Stimulated activated CD8-positive, alpha-beta memory T cell treated with anti-CD3 and anti-CD28 coated beads, Interleukin-4, amount 100 ng/mL, for 4 hours (primary cell): ENCODE measurements at regions not wholly inside any gene's neighbourhood (a gene's known extent, or its start where the extent isn't known, plus 50 kb on each side); places are given as distances from the start of the nearest gene placed in this dataset.
"Not testable (repeated sequence)": the region's sequence is repeated elsewhere in the genome, so short reads cannot be mapped to it uniquely, and the experiment has no call there.

Experiments
- DNase-seq, 2 donors: peaks; one replicate each; pipeline ENCODE4 v3.0.0-alpha.2; 2020; ENCODE audit warnings: low read depth in 2 of 2, low spot score in 1 of 2

GRCh38 chr4:184282251-184282713, 64.6 kb upstream of the ENPP6 start:
- no peak for DNase-seq

GRCh38 chr4:184281231-184282139, 63.8 kb upstream of the ENPP6 start:
- DNase-seq, result no peak

DNA sequence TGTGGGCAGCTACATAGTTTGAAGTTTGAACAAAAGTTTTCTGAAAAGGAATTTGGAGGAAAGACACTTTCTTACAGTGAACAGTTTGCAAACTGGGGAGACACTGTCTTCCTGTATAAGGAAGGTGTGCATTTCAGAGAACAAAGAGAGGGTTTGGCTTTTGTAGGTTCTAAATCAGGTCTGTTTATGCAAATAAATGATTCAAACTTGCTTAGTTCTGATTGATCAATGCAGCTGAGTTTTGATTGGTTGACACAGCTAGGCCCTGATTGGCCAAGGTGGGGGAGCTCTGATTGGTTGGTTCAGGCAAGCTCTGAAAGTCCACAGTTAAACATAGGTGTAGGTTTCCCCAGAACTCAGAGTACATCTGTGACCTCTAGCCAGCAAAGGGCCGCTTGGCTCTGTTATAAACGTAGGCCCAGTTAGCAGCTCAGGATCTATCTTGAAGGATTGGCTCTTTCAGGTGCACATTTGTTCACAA, 63.0 kb upstream of the ENPP6 start:
- DNase-seq, result no peak

- no peak for DNase-seq
These were observed 62.5 kb upstream of the ENPP6 start for GRCh38 chr4:184280137-184280536.

DNA sequence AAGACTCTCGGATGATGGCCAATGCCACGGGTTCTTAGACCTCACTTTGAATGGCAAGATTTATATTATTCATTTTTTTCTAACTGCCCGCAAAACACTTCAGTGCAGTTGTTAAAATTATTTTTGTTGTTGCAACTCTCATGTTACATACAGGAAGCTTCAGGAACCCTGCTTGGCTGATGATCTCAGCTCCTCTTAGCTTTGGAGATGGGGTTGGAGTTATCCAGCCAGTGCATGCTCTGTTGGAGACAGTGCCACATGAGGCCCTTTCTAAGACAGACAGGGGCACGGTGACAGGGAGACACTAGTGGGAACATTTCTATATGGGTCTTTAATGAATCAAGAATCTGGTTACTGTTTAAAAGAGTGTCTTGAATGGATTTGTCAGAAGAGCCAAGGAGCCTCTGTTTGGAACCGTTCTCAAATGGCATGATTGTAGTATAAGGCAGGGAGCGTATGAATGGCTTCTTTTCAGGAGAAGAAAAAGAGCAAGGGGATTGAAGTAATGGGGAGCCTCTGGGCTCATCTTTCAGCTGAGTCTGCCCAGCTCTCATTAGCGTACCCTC, 61.9 kb upstream of the ENPP6 start:
- no peak for DNase-seq

GRCh38 chr4:184277769-184278168, 60.1 kb upstream of the ENPP6 start:
- DNase-seq, result not testable (repeated sequence)

DNA sequence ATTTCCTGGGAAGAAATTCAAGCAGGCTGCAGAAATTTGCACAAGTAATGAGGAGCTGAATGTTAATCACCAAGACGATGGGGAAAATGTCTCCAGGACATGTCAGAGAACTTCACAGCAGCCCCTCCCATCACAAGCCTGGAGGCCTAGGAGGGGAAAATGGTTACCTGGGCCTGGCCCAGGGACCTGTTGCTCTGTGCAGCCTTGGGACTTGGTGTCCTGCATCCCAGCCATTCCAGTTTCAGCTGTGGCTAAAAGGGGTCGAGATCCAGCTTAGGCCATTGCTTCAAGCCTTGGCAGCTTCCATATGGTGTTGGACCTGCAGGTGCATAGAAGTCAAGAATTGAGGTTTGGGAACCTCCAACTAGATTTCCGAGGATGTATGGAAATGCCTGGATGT, 59.3 kb upstream of the ENPP6 start:
- DNase-seq, result not testable (repeated sequence)

- not testable (repeated sequence) for DNase-seq
These were observed 58.7 kb upstream of the ENPP6 start for GRCh38 chr4:184276346-184276745.

DNA sequence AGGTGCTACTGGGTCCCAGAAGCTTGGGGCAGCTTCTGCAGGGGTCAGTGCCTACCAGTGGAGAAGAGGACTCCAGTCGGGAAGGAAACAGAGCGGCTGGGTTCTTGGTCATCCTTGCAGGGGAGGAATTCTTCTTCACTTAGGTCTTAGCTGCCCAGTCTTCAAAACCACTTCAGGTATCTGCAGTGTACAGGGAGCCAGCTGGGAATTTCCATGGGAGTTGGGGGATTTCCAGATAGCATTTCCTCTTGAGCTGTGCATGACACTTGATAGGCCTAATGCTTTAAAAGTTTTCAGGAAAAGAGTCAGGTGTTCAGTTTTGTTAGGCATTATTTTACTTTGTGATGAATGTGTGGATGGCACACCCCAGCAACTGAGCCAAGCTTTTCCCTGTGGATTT, 58.1 kb upstream of the ENPP6 start:
- DNase-seq, result no peak

DNA sequence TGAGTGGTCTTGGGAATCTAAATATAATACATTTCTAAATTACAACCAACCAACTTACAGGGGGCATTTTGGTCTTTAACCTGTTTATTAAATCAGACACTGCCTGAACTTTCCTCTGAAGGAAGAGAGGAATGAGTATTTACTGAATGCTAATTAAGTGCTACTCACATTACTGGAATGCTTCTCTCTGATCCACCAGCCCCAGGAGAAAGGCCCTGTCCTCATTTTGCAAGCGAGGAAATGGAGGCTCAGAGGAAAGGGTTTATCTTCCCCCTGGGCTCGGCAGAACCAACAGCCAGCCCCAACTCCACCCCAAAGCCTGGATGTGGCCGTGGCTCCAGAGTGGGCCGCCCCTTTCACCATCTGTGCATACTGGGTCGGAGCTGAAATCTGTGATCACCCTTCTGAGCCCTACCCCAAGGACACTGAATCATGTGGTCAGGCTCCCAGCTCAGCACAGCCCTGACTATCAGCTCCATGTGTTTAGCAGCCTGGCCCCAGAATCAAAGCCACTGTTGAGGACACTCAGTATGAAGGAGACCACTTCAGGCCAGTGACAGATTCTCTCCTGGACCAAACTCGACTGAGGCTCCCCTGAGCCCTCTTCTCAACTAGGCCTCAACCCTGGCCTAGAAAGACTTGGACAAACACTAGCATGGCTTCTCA, 56.7 kb upstream of the ENPP6 start:
- no peak for DNase-seq

- no peak for DNase-seq
These were observed 55.8 kb upstream of the ENPP6 start for GRCh38 chr4:184273166-184274147.

GRCh38 chr4:184270808-184271413, 53.2 kb upstream of the ENPP6 start:
- DNase-seq, result no peak

DNA sequence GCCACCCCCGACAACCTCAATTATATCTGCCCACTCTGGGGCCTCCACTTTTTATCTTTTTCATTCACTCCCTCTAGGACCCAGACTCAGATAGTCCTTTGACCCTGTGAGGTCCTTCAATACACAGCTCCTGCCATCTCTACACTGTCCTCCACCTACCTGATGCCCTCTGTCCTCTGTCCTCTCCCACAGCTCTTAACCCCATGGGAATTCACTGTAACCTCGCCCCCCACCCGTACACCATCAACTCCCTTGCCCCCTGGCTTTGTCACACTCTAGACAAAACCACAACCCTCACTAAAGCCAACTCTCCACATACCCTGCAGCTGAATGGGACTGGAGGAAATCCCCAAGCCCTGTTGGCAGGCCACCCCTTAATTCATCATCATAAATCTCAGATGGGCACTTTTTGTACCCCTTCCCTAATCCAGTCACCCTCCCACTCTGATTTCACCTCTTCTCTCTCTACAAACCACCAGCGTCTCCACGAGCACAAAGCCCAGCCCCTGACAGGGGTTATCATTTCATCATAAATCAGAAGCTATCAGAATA, 52.3 kb upstream of the ENPP6 start:
- no peak for DNase-seq

GRCh38 chr4:184268584-184269160, 51.0 kb upstream of the ENPP6 start:
- no peak for DNase-seq

- DNase-seq, result peak; percentile 28 to 42
These were observed 50.3 kb upstream of the ENPP6 start for GRCh38 chr4:184267673-184268583.
